ENCODE measurements at regions not wholly inside any gene's neighbourhood (a gene's known extent, or its start where the extent isn't known, plus 50 kb on each side); places are given as distances from the start of the nearest gene placed in this dataset.
"Not testable (repeated sequence)": the region's sequence is repeated elsewhere in the genome, so short reads cannot be mapped to it uniquely, and the experiment has no call there.

- not testable (repeated sequence) for TF ChIP-seq POLR2A, CTCF (IDR thresholded peaks at IDR 0.05)
These were observed 81.0 kb downstream of the RPS6KA4 start for GRCh38 chr11:64439772-64440491.

All from testis (tissue), 2 donors.